GM19463 (cell line): ENCODE measurements at regions not wholly inside any gene's neighbourhood (a gene's known extent, or its start where the extent isn't known, plus 50 kb on each side); places are given as distances from the start of the nearest gene placed in this dataset.

Source experiments
- ATAC-seq: cut with Tn5 transposase; IDR thresholded peaks from one replicate; pipeline ENCODE4 v1.9.1; 2021; ENCODE audit warnings: mild to moderate bottlenecking, moderate library complexity; ENCODE audit not compliant: unreplicated experiment

GRCh38 chr9:1653282-1653681 is 361.9 kb upstream of the SMARCA2 start:
- ATAC-seq, result no peak

DNA sequence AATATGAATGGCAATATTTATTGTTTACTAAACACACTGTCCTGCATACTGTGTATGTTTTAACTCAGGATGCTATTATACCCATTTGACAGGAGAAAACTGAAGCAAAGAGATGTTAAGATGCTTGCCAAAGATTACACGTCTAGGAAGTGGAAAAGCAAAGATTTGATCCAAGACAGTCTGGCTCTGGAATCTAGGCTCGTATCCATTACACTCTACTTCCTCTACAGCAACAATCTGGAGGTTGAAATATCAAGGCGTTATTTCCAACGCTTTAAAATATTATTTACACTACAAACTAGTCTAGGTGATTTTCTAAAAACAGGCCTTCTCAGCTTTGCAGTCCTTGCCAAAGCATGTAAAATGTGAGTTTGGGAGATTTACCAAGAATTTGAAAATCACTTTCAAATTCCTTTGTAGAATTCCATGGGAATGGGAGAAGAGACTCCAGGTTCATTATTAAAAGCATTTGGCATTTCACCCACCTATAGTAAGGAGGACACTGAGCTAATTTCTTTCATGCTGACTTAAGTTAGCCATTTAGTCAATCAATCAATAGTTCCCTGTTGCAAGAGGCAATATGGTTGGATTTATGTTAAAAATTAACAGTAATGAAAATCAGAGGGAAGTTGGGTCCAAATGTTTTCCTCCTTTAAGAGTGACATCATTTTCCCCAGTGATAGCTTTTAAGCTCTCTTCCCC is 356.3 kb upstream of the SMARCA2 start:
- ATAC-seq, result no peak

GRCh38 chr9:1659363-1659690 is 355.8 kb upstream of the SMARCA2 start:
- no peak for ATAC-seq

DNA sequence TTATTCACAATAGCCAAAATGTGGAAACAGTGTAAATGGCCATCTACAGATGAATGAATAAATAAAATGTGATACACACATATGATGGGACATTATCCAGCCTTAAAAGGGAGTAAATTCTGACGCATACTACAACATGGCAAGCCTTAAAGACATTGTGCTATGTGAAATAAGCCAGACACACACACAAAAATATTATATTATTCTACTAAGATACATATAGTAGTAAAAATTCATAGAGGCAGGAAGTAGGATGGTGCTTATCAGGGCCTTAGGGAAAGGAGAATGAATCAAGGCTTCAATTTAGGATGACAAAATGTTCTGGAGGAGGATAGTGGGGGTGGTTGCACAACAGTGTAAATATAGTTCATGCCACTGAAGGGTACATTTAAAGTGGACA is 346.7 kb upstream of the SMARCA2 start:
- no peak for ATAC-seq

DNA sequence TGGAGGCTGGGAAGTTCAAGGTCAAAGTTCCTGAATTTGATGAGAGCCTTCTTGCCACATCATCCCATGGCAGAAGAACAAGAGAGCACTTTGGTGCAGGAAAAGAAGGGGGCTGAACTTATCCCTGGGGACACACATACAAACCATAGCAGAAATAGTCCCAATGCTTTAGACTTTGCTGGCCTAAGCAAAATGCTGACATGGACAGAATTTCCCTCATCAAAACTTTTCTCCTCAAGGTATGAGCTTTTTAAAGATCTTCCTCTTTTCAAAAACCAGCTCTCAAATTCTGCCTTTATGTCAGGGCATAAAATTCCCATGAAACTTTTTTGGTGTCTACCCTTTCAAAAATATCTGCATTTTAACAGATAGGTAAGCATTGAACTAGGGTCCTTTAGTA is 341.8 kb upstream of the SMARCA2 start:
- no peak for ATAC-seq

DNA sequence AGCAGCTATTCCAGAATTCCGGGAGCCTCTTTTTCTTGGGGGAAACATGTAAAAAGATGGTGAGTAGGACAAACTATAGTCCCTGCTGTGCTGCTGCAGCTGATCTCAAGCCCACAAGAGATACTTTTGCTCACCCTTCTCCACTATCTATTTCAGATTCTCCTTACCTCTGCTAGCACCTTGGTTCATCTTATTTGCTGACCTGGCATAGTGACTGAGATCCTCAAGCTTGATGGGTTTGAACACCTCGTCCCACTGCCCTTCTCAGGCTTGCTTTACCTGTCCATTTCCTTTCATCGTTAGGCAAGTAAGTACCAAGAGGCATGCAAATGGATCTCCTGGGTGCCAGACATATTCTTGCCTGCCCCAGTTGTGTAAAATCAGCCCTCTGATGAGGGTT is 338.4 kb upstream of the SMARCA2 start:
- ATAC-seq, result no peak

GRCh38 chr9:1683951-1684350 is 331.2 kb upstream of the SMARCA2 start:
- no peak for ATAC-seq

- ATAC-seq, result no peak
These were observed 316.2 kb upstream of the SMARCA2 start for GRCh38 chr9:1698991-1699390.

- ATAC-seq, result no peak
These were observed 314.0 kb upstream of the SMARCA2 start for GRCh38 chr9:1701113-1701512.

GRCh38 chr9:1702701-1703100 is 312.4 kb upstream of the SMARCA2 start:
- no peak for ATAC-seq

- ATAC-seq, result no peak
These were observed 307.9 kb upstream of the SMARCA2 start for GRCh38 chr9:1707291-1707690.

- no peak for ATAC-seq
These were observed 306.9 kb upstream of the SMARCA2 start for GRCh38 chr9:1708219-1708618.

- no peak for ATAC-seq
These were observed 305.8 kb upstream of the SMARCA2 start for GRCh38 chr9:1709347-1709746.

DNA sequence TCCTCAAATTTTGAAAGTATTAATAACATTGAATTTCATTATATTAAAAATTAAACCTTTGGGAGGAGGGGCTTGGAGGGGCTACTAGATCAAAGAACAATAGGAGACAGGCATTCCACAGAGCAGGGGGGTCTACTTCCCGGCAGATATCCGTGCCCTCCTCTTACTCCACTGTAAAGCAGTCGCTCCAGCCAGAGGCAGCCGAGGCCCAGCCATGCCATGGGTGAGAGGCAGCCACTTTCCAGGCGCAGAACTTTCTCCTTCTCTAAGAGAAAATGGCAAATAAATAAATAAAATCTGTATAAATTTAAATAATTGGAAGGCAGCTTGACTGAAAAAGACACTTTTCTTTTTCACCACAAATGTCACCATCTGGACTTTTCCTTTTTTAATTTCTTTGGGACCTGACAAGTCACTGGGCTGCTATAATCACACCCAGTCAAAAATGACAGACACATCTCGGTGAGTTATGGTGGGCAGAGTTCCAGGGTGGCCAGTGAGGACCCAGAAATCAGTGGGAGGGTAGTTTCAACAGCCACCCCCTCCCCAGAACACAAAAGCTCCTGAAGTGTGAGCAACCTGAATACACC is 302.2 kb upstream of the SMARCA2 start:
- no peak for ATAC-seq

GRCh38 chr9:1713841-1714240 is 301.3 kb upstream of the SMARCA2 start:
- ATAC-seq, result no peak

GRCh38 chr9:1717882-1718281 is 297.3 kb upstream of the SMARCA2 start:
- ATAC-seq, result no peak

DNA sequence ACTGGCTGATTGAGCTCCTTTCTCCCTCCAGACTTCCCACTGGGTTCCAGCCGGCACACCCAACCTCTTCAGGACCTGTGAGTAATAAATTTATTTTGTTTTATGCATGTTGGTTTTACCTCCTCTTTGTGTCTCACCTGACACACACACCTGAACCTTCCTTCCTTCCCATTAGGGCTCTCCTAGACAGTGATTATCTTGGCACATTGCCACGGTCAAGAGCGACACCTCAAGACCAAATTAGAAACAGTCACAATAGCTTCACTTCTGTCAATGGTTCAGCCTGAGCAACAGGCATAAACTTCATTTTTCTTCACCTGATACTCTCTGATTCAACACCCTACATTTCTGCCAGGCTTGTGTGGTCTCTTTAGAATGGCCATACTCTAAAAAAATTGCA is 296.3 kb upstream of the SMARCA2 start:
- no peak for ATAC-seq

GRCh38 chr9:1721196-1721595 is 294.0 kb upstream of the SMARCA2 start:
- no peak for ATAC-seq

GRCh38 chr9:1722404-1722803 is 292.7 kb upstream of the SMARCA2 start:
- no peak for ATAC-seq

DNA sequence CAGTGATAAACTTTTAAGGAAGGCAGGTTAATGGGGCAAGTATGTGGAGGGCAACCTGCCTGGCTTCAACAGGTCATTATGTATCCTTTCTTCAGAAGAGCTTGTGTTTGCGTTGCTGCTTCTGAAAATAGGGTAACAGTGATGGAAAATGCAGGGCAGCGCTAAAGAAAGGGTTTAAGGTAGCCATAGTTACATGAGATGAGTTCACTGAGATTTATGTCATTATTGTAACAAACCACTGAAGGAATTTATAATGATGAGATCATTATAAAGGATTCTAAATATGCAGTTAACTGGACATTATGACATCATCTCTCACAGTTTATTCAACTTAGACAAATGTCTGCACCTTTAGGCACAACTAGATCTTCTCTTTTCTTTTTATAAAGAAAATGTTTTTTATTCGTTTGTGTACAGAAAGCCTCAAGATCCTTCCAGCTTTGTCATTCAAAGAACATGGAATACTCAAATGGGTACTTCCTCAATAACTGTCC is 291.6 kb upstream of the SMARCA2 start:
- ATAC-seq, result no peak

GRCh38 chr9:1726993-1727759 is 288.0 kb upstream of the SMARCA2 start:
- ATAC-seq, result no peak

DNA sequence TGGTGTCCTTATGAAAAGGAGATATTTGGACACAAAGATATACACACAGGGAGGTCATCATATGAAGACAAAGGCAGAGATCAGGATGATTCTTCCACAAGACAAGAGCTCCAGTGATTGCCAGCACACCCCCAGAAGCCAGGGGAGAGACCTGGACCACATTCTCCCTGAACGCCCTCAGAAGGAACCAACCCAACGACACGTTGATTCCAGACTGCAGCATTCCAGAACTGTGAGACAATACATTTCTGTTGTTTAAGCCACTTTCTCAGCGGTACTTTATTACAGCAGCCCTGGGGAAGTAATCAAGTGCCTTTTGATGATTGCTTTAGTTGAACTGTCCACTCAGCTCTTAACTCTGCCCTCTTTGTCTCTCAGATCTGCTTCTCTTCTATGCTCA is 285.5 kb upstream of the SMARCA2 start:
- no peak for ATAC-seq
